Left lung (tissue), 4 donors: ENCODE measurements at regions not wholly inside any gene's neighbourhood (a gene's known extent, or its start where the extent isn't known, plus 50 kb on each side); places are given as distances from the start of the nearest gene placed in this dataset.

Source experiments
- ATAC-seq: fragments of 200-7000 bp; cut with Tn5 transposase; one replicate; pipeline ENCODE4 v1.9.1; 2020; ENCODE audit warnings: moderate library complexity
- DNase-seq, 4 donors: peaks; one replicate each; pipeline ENCODE4 v3.0.0-alpha.2; 2013 to 2020
- H3K27ac ChIP-seq, 2 donors: fragments of 200-600 bp; sonication (generic) in 1 of 2; one replicate each; pipeline versions ENCODE4 v1.5.0 to v1.8.0; 2020 to 2021
- H3K27me3 ChIP-seq, 2 donors: fragments of 200-600 bp; sonication (generic) in 1 of 2; one replicate each; pipeline versions ENCODE4 v1.5.0 to v1.8.0; 2020 to 2021
- H3K36me3 ChIP-seq, 2 donors: fragments of 200-600 bp; sonication (generic) in 1 of 2; one replicate each; pipeline versions ENCODE4 v1.5.0 to v1.8.0; 2020 to 2021
- H3K4me1 ChIP-seq, 2 donors: fragments of 200-600 bp; one replicate each; pipeline ENCODE4 v1.8.0; 2021
- H3K4me3 ChIP-seq, 2 donors: fragments of 200-600 bp; sonication (generic) in 1 of 2; one replicate each; pipeline versions ENCODE4 v1.5.0 to v1.8.0; 2020 to 2021; ENCODE audit warnings: mild to moderate bottlenecking in 1 of 2
- H3K9me3 ChIP-seq, 2 donors: fragments of 200-600 bp; sonication (generic) in 1 of 2; one replicate each; pipeline versions ENCODE4 v1.5.0 to v1.8.0; 2020 to 2021
- CTCF ChIP-seq, 2 donors: fragments of 200-600 bp; sonication (generic) in 1 of 2; IDR thresholded peaks; one replicate each; pipeline versions ENCODE4 v1.5.0 to v1.8.0; 2021; ENCODE audit warnings: antibody characterized with exemption in 2 of 2
- intact Hi-C, 2 donors: fragments of 100-400 bp; cut with DNase I; formaldehyde crosslinking; loops; one replicate each; pipeline versions ENCODE4 v1.11.2 to v1.14.2; 2022
- donor health status: DM: no; HTN: yes; CAD: no.
- donor health status: DM: no; HTN: no; CAD: no.

GRCh38 chr18:43702399-43702798 lies 425.1 kb upstream of the SYT4 start:
- DNase-seq (no peak), ATAC-seq (no peak)
- Histone ChIP-seq H3K4me3 (no peak overlapping the region), H3K36me3 (no peaks in the 10 kb centered on the region), H3K27ac (no peak overlapping the region), H3K4me1 (no peaks in the 10 kb centered on the region), H3K27me3 (no peaks in the 10 kb centered on the region), H3K9me3 (no peaks in the 10 kb centered on the region)
- intact Hi-C loops, result no loop called here
- TF ChIP-seq CTCF (IDR thresholded peaks at IDR 0.05), result no peak

- TF ChIP-seq CTCF (IDR thresholded peaks at IDR 0.05), result no peak
- no peaks in the 10 kb centered on the region for H3K4me1 ChIP-seq
- no peak overlapping the region for H3K4me3 ChIP-seq
- H3K9me3 ChIP-seq, result no peaks in the 10 kb centered on the region
- no peak for DNase-seq
- no peaks in the 10 kb centered on the region for H3K27me3 ChIP-seq
- no peak overlapping the region for H3K27ac ChIP-seq
- intact Hi-C loops, result no loop called here
- no peak for ATAC-seq
- H3K36me3 ChIP-seq, result no peaks in the 10 kb centered on the region
These were observed 425.8 kb upstream of the SYT4 start for GRCh38 chr18:43703050-43703449.

GRCh38 chr18:43705850-43706249 lies 428.6 kb upstream of the SYT4 start:
- TF ChIP-seq CTCF (IDR thresholded peaks at IDR 0.05), result no peak
- H3K9me3 ChIP-seq, result no peaks in the 10 kb centered on the region
- H3K4me1 ChIP-seq, result no peaks in the 10 kb centered on the region
- intact Hi-C loops, result no loop called here
- DNase-seq (no peak), ATAC-seq (no peak)
- H3K4me3 ChIP-seq, result no peak overlapping the region
- H3K27me3 ChIP-seq, result no peaks in the 10 kb centered on the region
- no peaks in the 10 kb centered on the region for H3K36me3 ChIP-seq
- H3K27ac ChIP-seq, result no peak overlapping the region

GRCh38 chr18:43710135-43710534 lies 432.8 kb upstream of the SYT4 start:
- intact Hi-C loops, result no loop called here

GRCh38 chr18:43714343-43715010 lies 437.2 kb upstream of the SYT4 start:
- no peaks in the 10 kb centered on the region for H3K36me3 ChIP-seq
- ATAC-seq (no peak), DNase-seq (no peak)

More at GRCh38 chr18:43710135-43710534, 432.8 kb upstream of the SYT4 start:
- H3K27ac ChIP-seq, result no peak overlapping the region
- H3K36me3 ChIP-seq, result no peaks in the 10 kb centered on the region
- H3K9me3 ChIP-seq, result no peaks in the 10 kb centered on the region
- no peak for TF ChIP-seq CTCF (IDR thresholded peaks at IDR 0.05)
- H3K4me1 ChIP-seq, result no peaks in the 10 kb centered on the region
- H3K4me3 ChIP-seq, result no peak overlapping the region
- DNase-seq, result no peak
- no peaks in the 10 kb centered on the region for H3K27me3 ChIP-seq
- no peak for ATAC-seq

More at GRCh38 chr18:43714343-43715010, 437.2 kb upstream of the SYT4 start:
- no peak overlapping the region for H3K4me3 ChIP-seq
- intact Hi-C loops, result no loop called here
- H3K27ac ChIP-seq, result no peak overlapping the region
- no peaks in the 10 kb centered on the region for H3K4me1 ChIP-seq
- TF ChIP-seq CTCF (IDR thresholded peaks at IDR 0.05), result no peak
- H3K9me3 ChIP-seq, result no peaks in the 10 kb centered on the region
- H3K27me3 ChIP-seq, result no peaks in the 10 kb centered on the region
